Neuronal stem cell (in vitro differentiated cells): ENCODE measurements at regions not wholly inside any gene's neighbourhood (a gene's known extent, or its start where the extent isn't known, plus 50 kb on each side); places are given as distances from the start of the nearest gene placed in this dataset.

ENCODE experiments used
- DNase-seq: peaks from one replicate; pipeline ENCODE4 v3.0.0-alpha.2; 2013; ENCODE audit warnings: low spot score
- H2AFZ ChIP-seq: one replicate; pipeline ENCODE4 v1.6.1; 2013; ENCODE audit warnings: mild to moderate bottlenecking, low read length, inconsistent platforms
- H2AK5ac ChIP-seq: 2 replicates; pipeline ENCODE4 v1.6.1; 2013; ENCODE audit warnings: low read depth, mild to moderate bottlenecking, inconsistent platforms, low read length, moderate library complexity, mixed read lengths
- H2BK120ac ChIP-seq: 2 replicates; pipeline ENCODE4 v1.6.1; 2013; ENCODE audit warnings: low read depth, mild to moderate bottlenecking, inconsistent platforms, low read length, moderate library complexity, mixed read lengths
- H2BK12ac ChIP-seq: one replicate; pipeline ENCODE4 v1.6.1; 2013; ENCODE audit warnings: low read length, inconsistent platforms
- H2BK15ac ChIP-seq: 2 replicates; pipeline ENCODE4 v1.6.1; 2013; ENCODE audit warnings: mild to moderate bottlenecking, low read length, inconsistent platforms, mixed read lengths
- H2BK5ac ChIP-seq: one replicate; pipeline ENCODE4 v1.6.1; 2013; ENCODE audit warnings: inconsistent platforms, mild to moderate bottlenecking, low read length, moderate library complexity
- H3K14ac ChIP-seq: one replicate; pipeline ENCODE4 v1.6.1; 2013; ENCODE audit warnings: low read length, inconsistent platforms
- H3K18ac ChIP-seq: 2 replicates; pipeline ENCODE4 v1.6.1; 2013; ENCODE audit warnings: low read length, inconsistent platforms
- H3K23ac ChIP-seq: 2 replicates; pipeline ENCODE4 v1.6.1; 2013; ENCODE audit warnings: low read depth, mild to moderate bottlenecking, mixed read lengths, low read length, inconsistent platforms; ENCODE audit not compliant: poor library complexity
- H3K27ac ChIP-seq: replicated peaks from 3 replicates; pipeline ENCODE4 v1.5.1; 2013; ENCODE audit warnings: low read length, inconsistent platforms
- H3K27me3 ChIP-seq, 3 experiments: 2 replicates each; pipeline ENCODE4 v1.6.1; 2013; ENCODE audit warnings: low read length in 3 of 3, mild to moderate bottlenecking in 2 of 3, inconsistent platforms in 1 of 3, low read depth in 1 of 3, mixed read lengths in 1 of 3, moderate library complexity in 1 of 3; ENCODE audit not compliant: control insufficient read depth in 3 of 3, insufficient read depth in 3 of 3
- H3K36me3 ChIP-seq, 2 donors: replicated peaks in 1 of 2; 2 replicates each; pipeline ENCODE4 v1.6.1; 2013; ENCODE audit warnings: low read length in 2 of 2; ENCODE audit not compliant: control insufficient read depth in 2 of 2, insufficient read depth in 2 of 2
- H3K4ac ChIP-seq: 2 replicates; pipeline ENCODE4 v1.6.1; 2013; ENCODE audit warnings: inconsistent platforms, mild to moderate bottlenecking, low read length, moderate library complexity
- H3K4me1 ChIP-seq, 2 donors: 1 replicate in 1 of 2; 2 replicates in 1 of 2; pipeline ENCODE4 v1.6.1; 2013; ENCODE audit warnings: low read length in 2 of 2, low read depth in 1 of 2; ENCODE audit not compliant: control insufficient read depth in 2 of 2, insufficient read depth in 1 of 2
- H3K4me2 ChIP-seq: one replicate; pipeline ENCODE4 v1.6.1; 2013; ENCODE audit warnings: mild to moderate bottlenecking, low read length, inconsistent platforms; ENCODE audit not compliant: insufficient read depth, poor library complexity, severe bottlenecking
- H3K4me3 ChIP-seq, 2 donors: 2 replicates each; pipeline ENCODE4 v1.5.1; 2013; ENCODE audit warnings: low read length in 2 of 2, mild to moderate bottlenecking in 2 of 2, inconsistent platforms in 1 of 2, moderate library complexity in 1 of 2
- H3K79me1 ChIP-seq: one replicate; pipeline ENCODE4 v1.6.1; 2013; ENCODE audit warnings: low read depth, mild to moderate bottlenecking, inconsistent platforms, low read length, moderate library complexity
- H3K9ac ChIP-seq: one replicate; pipeline ENCODE4 v1.6.1; 2013; ENCODE audit warnings: mild to moderate bottlenecking, low read depth, low read length, inconsistent platforms; ENCODE audit not compliant: poor library complexity
- H3K9me3 ChIP-seq, 2 donors: replicated peaks in 1 of 2; 2 replicates each; pipeline versions ENCODE3 to v1.6.1; 2013; ENCODE audit warnings: low read length in 2 of 2, mild to moderate bottlenecking in 2 of 2, inconsistent platforms in 1 of 2, low read depth in 1 of 2, mixed read lengths in 1 of 2, moderate library complexity in 1 of 2; ENCODE audit not compliant: control insufficient read depth in 2 of 2, insufficient read depth in 1 of 2
- H4K8ac ChIP-seq: one replicate; pipeline ENCODE4 v1.6.1; 2013; ENCODE audit warnings: low read depth, mild to moderate bottlenecking, inconsistent platforms, low read length, moderate library complexity
- H4K91ac ChIP-seq: one replicate; pipeline ENCODE4 v1.6.1; 2013; ENCODE audit warnings: low read length, low read depth, mild to moderate bottlenecking, inconsistent platforms; ENCODE audit not compliant: poor library complexity
- WGBS, 2 donors: extraction: QIAGEN DNeasy Blood & Tissue Kit; methylation state at CpG; one replicate each; pipeline ENCODE4 v1.1.7; 2013; ENCODE audit warnings: missing lambda C conversion rate in 2 of 2, mixed read lengths in 1 of 2; ENCODE audit not compliant: insufficient read length in 2 of 2, insufficient replicate concordance in 1 of 2; ENCODE audit errors: extremely low coverage in 2 of 2; 5-methylcytosine and 5-hydroxymethylcytosine counted together

GRCh38 chr12:59861635-59862034 is 265.8 kb downstream of the SLC16A7 start:
- H2BK120ac ChIP-seq = no peak overlapping the region
- no peaks in the 10 kb centered on the region for H3K27me3 ChIP-seq
- no peak overlapping the region for H3K4me3 ChIP-seq
- no peak overlapping the region for H4K91ac ChIP-seq
- H3K14ac ChIP-seq = no peak overlapping the region
- H3K4ac ChIP-seq = no peak overlapping the region
- H3K23ac ChIP-seq = no peak overlapping the region
- no CpG with 5 or more reads among the region's 3 CpGs for WGBS, 2 donors
- H3K27ac ChIP-seq = no peak overlapping the region
- H3K9ac ChIP-seq = no peak overlapping the region
- H2AFZ ChIP-seq = no peak overlapping the region
- H3K18ac ChIP-seq = no peak overlapping the region
- no peak overlapping the region for H2BK12ac ChIP-seq
- no peak overlapping the region for H3K4me2 ChIP-seq
- no peaks in the 10 kb centered on the region for H3K9me3 ChIP-seq
- H2AK5ac ChIP-seq = no peak overlapping the region
- no peaks in the 10 kb centered on the region for H3K4me1 ChIP-seq
- no peak for DNase-seq
- H2BK5ac ChIP-seq = no peak overlapping the region
- H2BK15ac ChIP-seq = no peak overlapping the region
- H4K8ac ChIP-seq = no peak overlapping the region
- no peaks in the 10 kb centered on the region for H3K36me3 ChIP-seq
- H3K79me1 ChIP-seq = no peaks in the 10 kb centered on the region

- no peak overlapping the region for H3K4me2 ChIP-seq
- no peak overlapping the region for H3K9ac ChIP-seq
- no CpG with 5 or more reads among the region's 1 CpG for WGBS, 2 donors
- no peak overlapping the region for H4K91ac ChIP-seq
- H3K36me3 ChIP-seq = no peaks in the 10 kb centered on the region
- H2BK120ac ChIP-seq = no peak overlapping the region
- H2BK15ac ChIP-seq = no peak overlapping the region
- H3K27ac ChIP-seq = no peak overlapping the region
- no peaks in the 10 kb centered on the region for H3K4me1 ChIP-seq
- no peak overlapping the region for H2AFZ ChIP-seq
- H3K23ac ChIP-seq = no peak overlapping the region
- no peak overlapping the region for H3K14ac ChIP-seq
- H4K8ac ChIP-seq = no peak overlapping the region
- no peak overlapping the region for H3K18ac ChIP-seq
- H3K9me3 ChIP-seq = no peaks in the 10 kb centered on the region
- DNase-seq = no peak
- no peaks in the 10 kb centered on the region for H3K27me3 ChIP-seq
- H3K4ac ChIP-seq = no peak overlapping the region
- no peak overlapping the region for H2BK5ac ChIP-seq
- no peak overlapping the region for H3K4me3 ChIP-seq
- H2BK12ac ChIP-seq = no peak overlapping the region
- H3K79me1 ChIP-seq = no peaks in the 10 kb centered on the region
- H2AK5ac ChIP-seq = no peak overlapping the region
These were observed 271.2 kb downstream of the SLC16A7 start for GRCh38 chr12:59867055-59867454.

GRCh38 chr12:59867689-59868088 is 271.9 kb downstream of the SLC16A7 start:
- Histone ChIP-seq H3K14ac (no peak overlapping the region), H4K91ac (no peak overlapping the region), H3K36me3 (no peaks in the 10 kb centered on the region), H3K18ac (no peak overlapping the region), H3K23ac (no peak overlapping the region), H2BK120ac (no peak overlapping the region), H3K4me3 (no peak overlapping the region), H2AK5ac (no peak overlapping the region), H2BK15ac (no peak overlapping the region), H2BK12ac (no peak overlapping the region), H4K8ac (no peak overlapping the region), H3K4me2 (no peak overlapping the region), H2BK5ac (no peak overlapping the region), H3K27ac (no peak overlapping the region), H3K9me3 (no peaks in the 10 kb centered on the region), H3K4ac (no peak overlapping the region), H3K79me1 (no peaks in the 10 kb centered on the region), H3K27me3 (no peaks in the 10 kb centered on the region), H3K4me1 (no peaks in the 10 kb centered on the region), H2AFZ (no peak overlapping the region), H3K9ac (no peak overlapping the region)
- DNase-seq = no peak
- WGBS, 2 donors = no CpG with 5 or more reads among the region's 2 CpGs

GRCh38 chr12:59871779-59872178 is 275.9 kb downstream of the SLC16A7 start:
- Histone ChIP-seq H3K23ac (no peak overlapping the region), H3K4me3 (no peak overlapping the region)
- no CpG with 5 or more reads among the region's 2 CpGs for WGBS, 2 donors

More at GRCh38 chr12:59871779-59872178, 275.9 kb downstream of the SLC16A7 start:
- H2BK120ac ChIP-seq = no peak overlapping the region
- no peak overlapping the region for H2BK15ac ChIP-seq
- H2AFZ ChIP-seq = no peak overlapping the region
- H3K4ac ChIP-seq = no peak overlapping the region
- no peaks in the 10 kb centered on the region for H3K9me3 ChIP-seq
- no peaks in the 10 kb centered on the region for H3K27me3 ChIP-seq
- H3K14ac ChIP-seq = no peak overlapping the region
- no peak overlapping the region for H4K8ac ChIP-seq
- H3K36me3 ChIP-seq = no peaks in the 10 kb centered on the region
- no peaks in the 10 kb centered on the region for H3K79me1 ChIP-seq
- no peaks in the 10 kb centered on the region for H3K4me1 ChIP-seq
- no peak overlapping the region for H2AK5ac ChIP-seq
- no peak overlapping the region for H2BK5ac ChIP-seq
- H3K27ac ChIP-seq = no peak overlapping the region
- no peak overlapping the region for H3K4me2 ChIP-seq
- no peak overlapping the region for H4K91ac ChIP-seq
- H2BK12ac ChIP-seq = no peak overlapping the region
- no peak for DNase-seq
- H3K18ac ChIP-seq = no peak overlapping the region
- no peak overlapping the region for H3K9ac ChIP-seq
